KMS-11 (cell line): ENCODE measurements at regions not wholly inside any gene's neighbourhood (a gene's known extent, or its start where the extent isn't known, plus 50 kb on each side); places are given as distances from the start of the nearest gene placed in this dataset.

Source experiments
- H2AFZ ChIP-seq: fragments of 200-600 bp; sonication (generic); 2 replicates; pipeline ENCODE4 v1.6.1; 2016; ENCODE audit warnings: antibody characterized with exemption, mixed run types, low read depth
- H3K27ac ChIP-seq: fragments of 200-600 bp; sonication (generic); 2 replicates; pipeline ENCODE4 v1.6.1; 2016; ENCODE audit warnings: mild to moderate bottlenecking, mixed run types
- H3K27me3 ChIP-seq: fragments of 200-600 bp; sonication (generic); 2 replicates; pipeline ENCODE4 v1.6.1; 2017; ENCODE audit warnings: mild to moderate bottlenecking, low read depth, mixed run types, moderate library complexity; ENCODE audit not compliant: insufficient read depth
- H3K36me3 ChIP-seq: fragments of 200-600 bp; sonication (generic); 2 replicates; pipeline ENCODE4 v1.6.1; 2017; ENCODE audit warnings: mild to moderate bottlenecking, mixed run types; ENCODE audit not compliant: insufficient read depth
- H3K4me1 ChIP-seq: fragments of 200-600 bp; sonication (generic); 2 replicates; pipeline ENCODE4 v1.6.1; 2016; ENCODE audit warnings: mild to moderate bottlenecking, low read depth, mixed run types; ENCODE audit not compliant: poor library complexity, severe bottlenecking
- H3K4me2 ChIP-seq: fragments of 200-600 bp; sonication (generic); 2 replicates; pipeline ENCODE4 v1.7.0; 2016; ENCODE audit warnings: mild to moderate bottlenecking, mixed run types
- H3K4me3 ChIP-seq: fragments of 200-600 bp; sonication (generic); IDR thresholded peaks from 2 replicates; pipeline ENCODE4 v1.6.1; 2017; ENCODE audit warnings: low read depth, low read length, mixed read lengths; ENCODE audit not compliant: insufficient read depth
- H3K79me2 ChIP-seq: fragments of 200-600 bp; sonication (generic); 2 replicates; pipeline ENCODE4 v1.6.1; 2016; ENCODE audit warnings: low read depth, mixed run types; ENCODE audit not compliant: insufficient read depth
- H3K9ac ChIP-seq: fragments of 200-600 bp; sonication (generic); 2 replicates; pipeline ENCODE4 v1.6.1; 2016; ENCODE audit warnings: mild to moderate bottlenecking, mixed run types
- H4K20me1 ChIP-seq: fragments of 200-600 bp; sonication (generic); 2 replicates; pipeline ENCODE4 v1.6.1; 2016; ENCODE audit warnings: mild to moderate bottlenecking, mixed run types; ENCODE audit not compliant: insufficient read depth
- TF ChIP-seq, protein P1 (sequence below): fragments of 200-600 bp; sonication (generic); conservative IDR thresholded peaks from 2 replicates; pipeline ENCODE4 v1.6.1; 2017; ENCODE audit warnings: low read depth, mild to moderate bottlenecking, antibody characterized with exemption, low read length, moderate library complexity, mixed read lengths

DNA sequence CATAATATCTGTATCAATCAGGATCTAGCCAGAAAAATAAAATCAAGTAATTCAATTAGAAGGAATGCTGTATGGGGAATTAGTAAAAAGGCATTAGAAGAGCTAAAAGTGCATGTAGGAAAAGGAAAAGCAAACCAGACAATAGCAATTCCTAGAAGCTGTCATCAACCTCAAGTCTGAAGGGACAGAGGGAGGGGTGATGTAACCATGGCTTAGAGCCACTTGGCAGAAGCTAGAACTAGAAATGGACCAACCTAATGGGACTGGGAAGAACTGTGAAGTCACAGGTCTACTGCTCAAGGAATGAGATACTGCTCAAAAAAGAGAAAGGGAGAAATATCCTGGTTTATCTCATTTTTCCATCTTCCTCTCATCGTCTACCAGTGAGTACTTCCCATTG, 590.7 kb upstream of the SGO1 start:
- H3K4me2 ChIP-seq, result no peak overlapping the region
- no peaks in the 10 kb centered on the region for H3K4me1 ChIP-seq
- H3K27ac ChIP-seq, result no peak overlapping the region
- no peak overlapping the region for H3K9ac ChIP-seq
- H3K36me3 ChIP-seq, result no peaks in the 10 kb centered on the region
- no peaks in the 10 kb centered on the region for H3K27me3 ChIP-seq
- H2AFZ ChIP-seq, result no peak overlapping the region
- no peaks in the 10 kb centered on the region for H3K79me2 ChIP-seq
- TF ChIP-seq, protein P1, sequence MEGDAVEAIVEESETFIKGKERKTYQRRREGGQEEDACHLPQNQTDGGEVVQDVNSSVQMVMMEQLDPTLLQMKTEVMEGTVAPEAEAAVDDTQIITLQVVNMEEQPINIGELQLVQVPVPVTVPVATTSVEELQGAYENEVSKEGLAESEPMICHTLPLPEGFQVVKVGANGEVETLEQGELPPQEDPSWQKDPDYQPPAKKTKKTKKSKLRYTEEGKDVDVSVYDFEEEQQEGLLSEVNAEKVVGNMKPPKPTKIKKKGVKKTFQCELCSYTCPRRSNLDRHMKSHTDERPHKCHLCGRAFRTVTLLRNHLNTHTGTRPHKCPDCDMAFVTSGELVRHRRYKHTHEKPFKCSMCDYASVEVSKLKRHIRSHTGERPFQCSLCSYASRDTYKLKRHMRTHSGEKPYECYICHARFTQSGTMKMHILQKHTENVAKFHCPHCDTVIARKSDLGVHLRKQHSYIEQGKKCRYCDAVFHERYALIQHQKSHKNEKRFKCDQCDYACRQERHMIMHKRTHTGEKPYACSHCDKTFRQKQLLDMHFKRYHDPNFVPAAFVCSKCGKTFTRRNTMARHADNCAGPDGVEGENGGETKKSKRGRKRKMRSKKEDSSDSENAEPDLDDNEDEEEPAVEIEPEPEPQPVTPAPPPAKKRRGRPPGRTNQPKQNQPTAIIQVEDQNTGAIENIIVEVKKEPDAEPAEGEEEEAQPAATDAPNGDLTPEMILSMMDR, result no peak
- no peaks in the 10 kb centered on the region for H4K20me1 ChIP-seq
- H3K4me3 ChIP-seq, result no peak overlapping the region

DNA sequence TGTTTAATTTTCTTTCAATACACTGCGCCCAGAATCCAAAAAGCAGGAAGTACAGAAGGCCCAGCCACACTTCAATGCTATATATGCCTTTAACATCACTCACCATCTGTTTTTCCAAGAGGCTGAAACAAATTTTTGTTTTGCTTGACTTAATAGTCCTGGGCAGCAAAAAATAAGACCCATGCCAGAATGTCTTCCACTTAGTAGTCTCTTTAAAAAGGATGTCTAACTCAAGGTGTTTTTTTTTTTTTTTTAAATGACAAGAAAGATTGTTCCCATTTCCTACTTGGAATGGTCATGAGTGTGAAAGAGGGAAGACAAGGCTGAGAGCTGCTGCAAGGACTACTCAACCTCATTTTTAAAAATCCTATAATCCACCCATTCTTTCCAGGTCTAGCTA, 590.3 kb upstream of the SGO1 start:
- H3K36me3 ChIP-seq, result no peaks in the 10 kb centered on the region
- no peaks in the 10 kb centered on the region for H3K27me3 ChIP-seq
- no peak overlapping the region for H3K4me3 ChIP-seq
- H4K20me1 ChIP-seq, result no peaks in the 10 kb centered on the region
- H3K9ac ChIP-seq, result no peak overlapping the region
- no peaks in the 10 kb centered on the region for H3K4me1 ChIP-seq
- TF ChIP-seq, protein P1, result no peak
- H3K27ac ChIP-seq, result no peak overlapping the region
- H3K79me2 ChIP-seq, result no peaks in the 10 kb centered on the region
- no peak overlapping the region for H2AFZ ChIP-seq
- no peak overlapping the region for H3K4me2 ChIP-seq

DNA sequence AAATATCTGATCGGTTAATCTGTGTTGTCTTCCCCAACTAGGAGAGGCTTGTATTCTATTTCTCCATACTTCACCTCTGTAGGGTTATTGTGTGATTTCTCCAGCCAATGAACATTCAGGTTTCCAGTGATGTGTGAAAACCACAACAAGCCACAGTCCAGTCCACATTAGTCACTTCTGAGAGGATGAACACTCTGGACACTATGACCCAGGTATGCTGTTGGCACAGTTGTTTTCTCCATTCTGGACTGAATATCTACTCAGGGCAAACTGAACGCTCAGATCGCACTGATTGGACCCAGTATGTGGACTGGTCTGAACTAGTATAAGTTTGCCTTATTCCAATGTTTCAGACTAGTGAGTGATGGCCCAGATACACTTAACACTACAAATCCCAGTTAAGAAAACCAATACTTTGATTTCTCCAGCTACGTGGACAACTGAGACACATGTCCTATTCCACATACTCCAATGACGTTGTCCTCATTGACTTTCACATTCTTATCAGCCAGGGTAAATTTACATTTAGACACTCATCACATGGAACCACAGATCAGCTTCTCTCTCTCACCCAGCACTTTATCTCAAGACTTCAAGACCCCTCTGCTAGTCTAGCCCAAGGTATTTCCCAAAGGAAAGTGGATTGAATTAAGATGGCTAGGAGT, 587.4 kb upstream of the SGO1 start:
- H2AFZ ChIP-seq, result no peak overlapping the region
- H3K27me3 ChIP-seq, result no peaks in the 10 kb centered on the region
- no peaks in the 10 kb centered on the region for H4K20me1 ChIP-seq
- no peak overlapping the region for H3K4me3 ChIP-seq
- H3K4me2 ChIP-seq, result no peak overlapping the region
- no peak overlapping the region for H3K27ac ChIP-seq
- no peaks in the 10 kb centered on the region for H3K4me1 ChIP-seq
- no peaks in the 10 kb centered on the region for H3K36me3 ChIP-seq
- TF ChIP-seq, protein P1, result no peak
- no peak overlapping the region for H3K9ac ChIP-seq
- H3K79me2 ChIP-seq, result no peaks in the 10 kb centered on the region

DNA sequence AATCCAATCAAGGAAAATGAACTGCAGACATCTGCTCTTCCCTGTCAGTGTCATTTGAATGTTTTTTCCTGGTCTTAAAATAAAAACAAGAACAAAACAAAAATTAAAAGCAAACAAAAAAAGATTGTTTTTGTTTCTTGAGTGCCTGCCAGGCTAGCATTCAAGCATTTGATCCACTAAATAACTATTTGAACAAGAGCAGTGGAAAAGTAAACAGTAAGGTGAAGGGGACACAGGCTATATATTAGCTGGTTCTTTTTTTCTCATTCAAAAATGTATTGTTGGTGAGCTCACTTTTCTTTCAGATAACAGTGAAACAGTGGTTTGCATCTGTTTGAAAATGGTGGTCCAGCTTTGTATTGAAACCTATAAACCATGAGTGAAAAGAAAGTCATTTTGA, 586.9 kb upstream of the SGO1 start:
- Histone ChIP-seq H3K4me2 (no peak overlapping the region), H3K4me3 (no peak overlapping the region), H4K20me1 (no peaks in the 10 kb centered on the region), H3K9ac (no peak overlapping the region), H3K27me3 (no peaks in the 10 kb centered on the region), H3K27ac (no peak overlapping the region), H3K79me2 (no peaks in the 10 kb centered on the region), H3K4me1 (no peaks in the 10 kb centered on the region), H3K36me3 (no peaks in the 10 kb centered on the region), H2AFZ (no peak overlapping the region)
- TF ChIP-seq, protein P1, result no peak
